ENCODE measurements at regions not wholly inside any gene's neighbourhood (a gene's known extent, or its start where the extent isn't known, plus 50 kb on each side); places are given as distances from the start of the nearest gene placed in this dataset.

- no peak for TF ChIP-seq CTCF (IDR thresholded peaks at IDR 0.05; ENCODE audit: low read depth, low read length)
- no peak for TF ChIP-seq MAX (IDR thresholded peaks at IDR 0.05; ENCODE audit: low read depth, low read length)
- TF ChIP-seq POLR2A (IDR thresholded peaks at IDR 0.05; ENCODE audit: extremely low read depth, insufficient read length): no peak
These were observed 100.0 kb upstream of the B3GAT1 start for GRCh38 chr11:134512061-134512460.

All from NB4 (cell line).